Neural cell (in vitro differentiated cells): ENCODE measurements at regions not wholly inside any gene's neighbourhood (a gene's known extent, or its start where the extent isn't known, plus 50 kb on each side); places are given as distances from the start of the nearest gene placed in this dataset.

Experiments used
- H2AFZ ChIP-seq: fragments of 200-600, 300-800 bp; sonication (generic), shearing (Covaris generic); 2 replicates; pipeline ENCODE4 v1.6.0; 2014; ENCODE audit warnings: low read depth, mild to moderate bottlenecking, antibody characterized with exemption, low read length, moderate library complexity
- H3F3A ChIP-seq: fragments of 200-600 bp; shearing (Covaris generic); 2 replicates; pipeline ENCODE4 v1.6.1; 2016; ENCODE audit warnings: mild to moderate bottlenecking, moderate library complexity, mixed read lengths, antibody characterized with exemption, low read length; ENCODE audit not compliant: insufficient read depth, poor library complexity, severe bottlenecking
- H3K27ac ChIP-seq: fragments of 200-600, 300-800 bp; sonication (generic), shearing (Covaris generic); 2 replicates; pipeline ENCODE4 v1.5.1; 2014; ENCODE audit warnings: mild to moderate bottlenecking, low read length, moderate library complexity
- H3K27me3 ChIP-seq: fragments of 300-800, 200-600 bp; sonication (generic), shearing (Covaris generic); 2 replicates; pipeline ENCODE4 v1.6.0; 2014; ENCODE audit warnings: mild to moderate bottlenecking, low read depth, low read length, moderate library complexity; ENCODE audit not compliant: insufficient read depth
- H3K36me3 ChIP-seq: fragments of 300-800, 200-600 bp; sonication (generic), shearing (Covaris generic); 2 replicates; pipeline ENCODE4 v1.5.1; 2014; ENCODE audit warnings: mild to moderate bottlenecking, antibody characterized with exemption, low read length, moderate library complexity; ENCODE audit not compliant: insufficient read depth
- H3K4me2 ChIP-seq: fragments of 300-800, 200-600 bp; sonication (generic), shearing (Covaris generic); 2 replicates; pipeline ENCODE4 v1.6.0; 2014; ENCODE audit warnings: mild to moderate bottlenecking, low read length
- H3K4me3 ChIP-seq: fragments of 300-800, 200-600 bp; sonication (generic), shearing (Covaris generic); 2 replicates; pipeline ENCODE4 v1.5.1; 2014; ENCODE audit warnings: mild to moderate bottlenecking, low read length, moderate library complexity
- H3K79me2 ChIP-seq: fragments of 200-600 bp; shearing (Covaris generic); replicated peaks from 2 replicates; pipeline ENCODE4 v1.6.0; 2014; ENCODE audit warnings: mild to moderate bottlenecking, low read length, moderate library complexity; ENCODE audit not compliant: insufficient read depth
- H3K9ac ChIP-seq: fragments of 300-800, 200-600 bp; sonication (generic), shearing (Covaris generic); 2 replicates; pipeline ENCODE4 v1.6.1; 2016; ENCODE audit warnings: mild to moderate bottlenecking, low read length, mixed read lengths
- H3K9me2 ChIP-seq: fragments of 200-600 bp; shearing (Covaris generic); 2 replicates; pipeline ENCODE4 v1.6.1; 2016; ENCODE audit warnings: mild to moderate bottlenecking, low read length, mixed read lengths; ENCODE audit not compliant: insufficient read depth
- H3K9me3 ChIP-seq: fragments of 200-600, 300-800 bp; sonication (generic), shearing (Covaris generic); 2 replicates; pipeline ENCODE4 v1.6.1; 2016; ENCODE audit warnings: mild to moderate bottlenecking, mixed run types, low read length, moderate library complexity, mixed read lengths
- H4K20me1 ChIP-seq: fragments of 200-600 bp; shearing (Covaris generic); 2 replicates; pipeline ENCODE4 v1.6.1; 2016; ENCODE audit warnings: mild to moderate bottlenecking, mixed run types; ENCODE audit not compliant: insufficient read depth
- EP300 ChIP-seq: fragments of 450-650 bp; conservative IDR thresholded peaks from 2 replicates; pipeline ENCODE4 v1.6.1; 2014; ENCODE audit warnings: antibody characterized with exemption, mild to moderate bottlenecking, moderate library complexity; ENCODE audit not compliant: poor library complexity, severe bottlenecking
- EZH2 ChIP-seq: fragments of 200-600, 300-800 bp; shearing (Covaris generic), sonication (generic); IDR thresholded peaks from 2 replicates; pipeline ENCODE4 v1.6.1; 2014; ENCODE audit warnings: antibody characterized with exemption, low read length, borderline replicate concordance, mild to moderate bottlenecking; ENCODE audit not compliant: insufficient read depth, poor library complexity, severe bottlenecking
- MXI1 ChIP-seq: fragments of 450-650 bp; conservative IDR thresholded peaks from 2 replicates; pipeline ENCODE4 v1.6.1; 2014; ENCODE audit warnings: antibody characterized with exemption, mild to moderate bottlenecking; ENCODE audit not compliant: poor library complexity, severe bottlenecking
- POLR2AphosphoS5 ChIP-seq: IDR thresholded peaks from 2 replicates; pipeline ENCODE4 v1.6.1; 2012
- RAD21 ChIP-seq: fragments of 450-650 bp; conservative IDR thresholded peaks from 2 replicates; pipeline ENCODE4 v1.6.1; 2014; ENCODE audit warnings: antibody characterized with exemption, mild to moderate bottlenecking, moderate library complexity
- SMC3 ChIP-seq: fragments of 450-650 bp; conservative IDR thresholded peaks from 2 replicates; pipeline ENCODE4 v1.6.1; 2014; ENCODE audit warnings: antibody characterized with exemption, mild to moderate bottlenecking, moderate library complexity; ENCODE audit not compliant: poor library complexity
- TAF1 ChIP-seq: IDR thresholded peaks from 2 replicates; pipeline ENCODE4 v1.6.1; 2012; ENCODE audit warnings: low read depth
- TF ChIP-seq, protein P1 (sequence below): fragments of 450-650 bp; IDR thresholded peaks from 2 replicates; pipeline ENCODE4 v1.5.1; 2014; ENCODE audit warnings: antibody characterized with exemption, mild to moderate bottlenecking, moderate library complexity; ENCODE audit not compliant: poor library complexity, severe bottlenecking
- TF ChIP-seq, protein P2 (sequence below): IDR thresholded peaks from 2 replicates; pipeline ENCODE4 v1.6.1; 2012; ENCODE audit warnings: borderline replicate concordance

GRCh38 chr5:4216142-4216541, 620.5 kb downstream of the IRX1 start:
- no peaks in the 10 kb centered on the region for H3F3A ChIP-seq
- no peak overlapping the region for H3K4me2 ChIP-seq
- H3K9me3 ChIP-seq: no peaks in the 10 kb centered on the region
- no peaks in the 10 kb centered on the region for H3K36me3 ChIP-seq
- no peaks in the 10 kb centered on the region for H3K9me2 ChIP-seq
- no peak overlapping the region for H3K9ac ChIP-seq
- no peaks in the 10 kb centered on the region for H4K20me1 ChIP-seq
- H3K27ac ChIP-seq: no peak overlapping the region
- H2AFZ ChIP-seq: no peak overlapping the region
- no peaks in the 10 kb centered on the region for H3K27me3 ChIP-seq
- H3K4me3 ChIP-seq: no peak overlapping the region
- TF ChIP-seq, protein P1, sequence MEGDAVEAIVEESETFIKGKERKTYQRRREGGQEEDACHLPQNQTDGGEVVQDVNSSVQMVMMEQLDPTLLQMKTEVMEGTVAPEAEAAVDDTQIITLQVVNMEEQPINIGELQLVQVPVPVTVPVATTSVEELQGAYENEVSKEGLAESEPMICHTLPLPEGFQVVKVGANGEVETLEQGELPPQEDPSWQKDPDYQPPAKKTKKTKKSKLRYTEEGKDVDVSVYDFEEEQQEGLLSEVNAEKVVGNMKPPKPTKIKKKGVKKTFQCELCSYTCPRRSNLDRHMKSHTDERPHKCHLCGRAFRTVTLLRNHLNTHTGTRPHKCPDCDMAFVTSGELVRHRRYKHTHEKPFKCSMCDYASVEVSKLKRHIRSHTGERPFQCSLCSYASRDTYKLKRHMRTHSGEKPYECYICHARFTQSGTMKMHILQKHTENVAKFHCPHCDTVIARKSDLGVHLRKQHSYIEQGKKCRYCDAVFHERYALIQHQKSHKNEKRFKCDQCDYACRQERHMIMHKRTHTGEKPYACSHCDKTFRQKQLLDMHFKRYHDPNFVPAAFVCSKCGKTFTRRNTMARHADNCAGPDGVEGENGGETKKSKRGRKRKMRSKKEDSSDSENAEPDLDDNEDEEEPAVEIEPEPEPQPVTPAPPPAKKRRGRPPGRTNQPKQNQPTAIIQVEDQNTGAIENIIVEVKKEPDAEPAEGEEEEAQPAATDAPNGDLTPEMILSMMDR: no peak
- TF ChIP-seq EP300: no peak
- TF ChIP-seq TAF1: no peak
- no peak for TF ChIP-seq RAD21
- no peak for TF ChIP-seq MXI1
- TF ChIP-seq, protein P2, sequence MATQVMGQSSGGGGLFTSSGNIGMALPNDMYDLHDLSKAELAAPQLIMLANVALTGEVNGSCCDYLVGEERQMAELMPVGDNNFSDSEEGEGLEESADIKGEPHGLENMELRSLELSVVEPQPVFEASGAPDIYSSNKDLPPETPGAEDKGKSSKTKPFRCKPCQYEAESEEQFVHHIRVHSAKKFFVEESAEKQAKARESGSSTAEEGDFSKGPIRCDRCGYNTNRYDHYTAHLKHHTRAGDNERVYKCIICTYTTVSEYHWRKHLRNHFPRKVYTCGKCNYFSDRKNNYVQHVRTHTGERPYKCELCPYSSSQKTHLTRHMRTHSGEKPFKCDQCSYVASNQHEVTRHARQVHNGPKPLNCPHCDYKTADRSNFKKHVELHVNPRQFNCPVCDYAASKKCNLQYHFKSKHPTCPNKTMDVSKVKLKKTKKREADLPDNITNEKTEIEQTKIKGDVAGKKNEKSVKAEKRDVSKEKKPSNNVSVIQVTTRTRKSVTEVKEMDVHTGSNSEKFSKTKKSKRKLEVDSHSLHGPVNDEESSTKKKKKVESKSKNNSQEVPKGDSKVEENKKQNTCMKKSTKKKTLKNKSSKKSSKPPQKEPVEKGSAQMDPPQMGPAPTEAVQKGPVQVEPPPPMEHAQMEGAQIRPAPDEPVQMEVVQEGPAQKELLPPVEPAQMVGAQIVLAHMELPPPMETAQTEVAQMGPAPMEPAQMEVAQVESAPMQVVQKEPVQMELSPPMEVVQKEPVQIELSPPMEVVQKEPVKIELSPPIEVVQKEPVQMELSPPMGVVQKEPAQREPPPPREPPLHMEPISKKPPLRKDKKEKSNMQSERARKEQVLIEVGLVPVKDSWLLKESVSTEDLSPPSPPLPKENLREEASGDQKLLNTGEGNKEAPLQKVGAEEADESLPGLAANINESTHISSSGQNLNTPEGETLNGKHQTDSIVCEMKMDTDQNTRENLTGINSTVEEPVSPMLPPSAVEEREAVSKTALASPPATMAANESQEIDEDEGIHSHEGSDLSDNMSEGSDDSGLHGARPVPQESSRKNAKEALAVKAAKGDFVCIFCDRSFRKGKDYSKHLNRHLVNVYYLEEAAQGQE: no peak
- no peak for TF ChIP-seq SMC3
- H3K79me2 ChIP-seq: no peaks in the 10 kb centered on the region

- Histone ChIP-seq H3K27me3 (no peaks in the 10 kb centered on the region), H3F3A (no peaks in the 10 kb centered on the region), H3K9ac (no peak overlapping the region), H3K79me2 (no peaks in the 10 kb centered on the region), H3K9me3 (no peaks in the 10 kb centered on the region), H3K4me3 (no peak overlapping the region), H2AFZ (no peak overlapping the region), H3K27ac (no peak overlapping the region), H3K4me2 (no peak overlapping the region), H4K20me1 (no peaks in the 10 kb centered on the region), H3K9me2 (no peaks in the 10 kb centered on the region), H3K36me3 (no peaks in the 10 kb centered on the region)
- TF ChIP-seq, protein P1: no peak
- TF ChIP-seq POLR2AphosphoS5: no peak
- TF ChIP-seq EZH2: no peak
- TF ChIP-seq, protein P2: no peak
- no peak for TF ChIP-seq MXI1
- no peak for TF ChIP-seq SMC3
- TF ChIP-seq RAD21: no peak
- TF ChIP-seq EP300: no peak
- TF ChIP-seq TAF1: no peak
Observed at GRCh38 chr5:4220016-4220415, 624.4 kb downstream of the IRX1 start.
